Stimulated activated naive CD8-positive, alpha-beta T cell treated with anti-CD3 and anti-CD28 coated beads, Interleukin-15, amount 100 ng/mL, for 72 hours (primary cell): ENCODE measurements at regions not wholly inside any gene's neighbourhood (a gene's known extent, or its start where the extent isn't known, plus 50 kb on each side); places are given as distances from the start of the nearest gene placed in this dataset.

Experiments
- ATAC-seq: fragments of 150-1000 bp; cut with Tn5 transposase; 2 replicates; pipeline ENCODE4 v1.10.0; 2021; ENCODE audit warnings: mild to moderate bottlenecking, moderate library complexity
- DNase-seq, 2 donors: peaks; one replicate each; pipeline ENCODE4 v3.0.0; 2021 to 2022
- H3K27ac Mint-ChIP-seq, 2 donors: one replicate each; pipeline ENCODE4 v1.8.0; 2022; ENCODE audit warnings: mild to moderate bottlenecking in 2 of 2, mixed read lengths in 2 of 2, moderate library complexity in 2 of 2
- H3K27me3 Mint-ChIP-seq: one replicate; pipeline ENCODE4 v1.8.0; 2022; ENCODE audit warnings: mixed read lengths
- H3K4me1 Mint-ChIP-seq: one replicate; pipeline ENCODE4 v1.8.0; 2022; ENCODE audit warnings: mild to moderate bottlenecking, mixed read lengths
- H3K4me3 Mint-ChIP-seq, 2 donors: one replicate each; pipeline ENCODE4 v1.8.0; 2022; ENCODE audit warnings: mild to moderate bottlenecking in 2 of 2, mixed read lengths in 2 of 2, moderate library complexity in 1 of 2
- H3K9me3 Mint-ChIP-seq, 2 donors: one replicate each; pipeline ENCODE4 v1.8.0; 2022; ENCODE audit warnings: mixed read lengths in 2 of 2

- no peak for ATAC-seq
- no peak for DNase-seq
- no peaks in the 10 kb centered on the region for H3K4me1 Mint-ChIP-seq
- no peak overlapping the region for H3K27ac Mint-ChIP-seq
- no peaks in the 10 kb centered on the region for H3K27me3 Mint-ChIP-seq
- H3K4me3 Mint-ChIP-seq = no peak overlapping the region
- peaks cover 9 to 16% of the 10 kb centered on the region in 2 donors for H3K9me3 Mint-ChIP-seq
Measured at GRCh38 chr12:42977451-42978230, 388.1 kb upstream of the PRICKLE1 start.

GRCh38 chr12:42976620-42977019, 387.1 kb upstream of the PRICKLE1 start:
- Mint-ChIP-seq H3K9me3 (peaks cover 14 to 16% of the 10 kb centered on the region in 2 donors), H3K4me3 (no peak overlapping the region), H3K27me3 (no peaks in the 10 kb centered on the region), H3K27ac (no peak overlapping the region), H3K4me1 (no peaks in the 10 kb centered on the region)
- ATAC-seq = no peak
- DNase-seq = no peak

- no peaks in the 10 kb centered on the region for H3K27me3 Mint-ChIP-seq
- H3K9me3 Mint-ChIP-seq = peaks cover 14 to 16% of the 10 kb centered on the region in 2 donors
- ATAC-seq (no peak), DNase-seq (no peak)
- no peaks in the 10 kb centered on the region for H3K4me1 Mint-ChIP-seq
- no peak overlapping the region for H3K27ac Mint-ChIP-seq
- H3K4me3 Mint-ChIP-seq = no peak overlapping the region
Measured at GRCh38 chr12:42976122-42976521, 386.6 kb upstream of the PRICKLE1 start.

- H3K27ac Mint-ChIP-seq = no peak overlapping the region
- no peak for DNase-seq
- no peak overlapping the region for H3K4me3 Mint-ChIP-seq
- no peak for ATAC-seq
- H3K4me1 Mint-ChIP-seq = no peaks in the 10 kb centered on the region
- no peaks in the 10 kb centered on the region for H3K27me3 Mint-ChIP-seq
- peaks cover 7 to 10% of the 10 kb centered on the region in 2 donors for H3K9me3 Mint-ChIP-seq
Measured at GRCh38 chr12:42969355-42969754, 379.8 kb upstream of the PRICKLE1 start.

GRCh38 chr12:42968426-42968825, 378.9 kb upstream of the PRICKLE1 start:
- no peaks in the 10 kb centered on the region for H3K27me3 Mint-ChIP-seq

GRCh38 chr12:42967850-42968249, 378.3 kb upstream of the PRICKLE1 start:
- H3K4me3 Mint-ChIP-seq = no peak overlapping the region
- no peak overlapping the region for H3K27ac Mint-ChIP-seq
- peaks cover 0 to 5% of the 10 kb centered on the region in 2 donors for H3K9me3 Mint-ChIP-seq
- H3K4me1 Mint-ChIP-seq = no peaks in the 10 kb centered on the region
- ATAC-seq (no peak), DNase-seq (no peak)
- H3K27me3 Mint-ChIP-seq = no peaks in the 10 kb centered on the region

More at GRCh38 chr12:42968426-42968825, 378.9 kb upstream of the PRICKLE1 start:
- no peak for ATAC-seq
- Mint-ChIP-seq H3K4me1 (no peaks in the 10 kb centered on the region), H3K4me3 (no peak overlapping the region), H3K27ac (no peak overlapping the region), H3K9me3 (peaks cover 0 to 5% of the 10 kb centered on the region in 2 donors)
- no peak for DNase-seq

GRCh38 chr12:42963988-42964387, 374.4 kb upstream of the PRICKLE1 start:
- H3K27ac Mint-ChIP-seq = no peak overlapping the region
- DNase-seq (no peak), ATAC-seq (no peak)
- no peak overlapping the region for H3K4me3 Mint-ChIP-seq
- no peaks in the 10 kb centered on the region for H3K4me1 Mint-ChIP-seq
- no peaks in the 10 kb centered on the region for H3K27me3 Mint-ChIP-seq
- no peaks in the 10 kb centered on the region for H3K9me3 Mint-ChIP-seq

- Mint-ChIP-seq H3K9me3 (no peaks in the 10 kb centered on the region), H3K27me3 (no peaks in the 10 kb centered on the region), H3K27ac (no peak overlapping the region), H3K4me3 (no peak overlapping the region), H3K4me1 (no peaks in the 10 kb centered on the region)
- DNase-seq (no peak), ATAC-seq (no peak)
Measured at GRCh38 chr12:42962384-42962783, 372.8 kb upstream of the PRICKLE1 start.

- Mint-ChIP-seq H3K27ac (no peak overlapping the region), H3K9me3 (no peaks in the 10 kb centered on the region), H3K27me3 (no peaks in the 10 kb centered on the region), H3K4me1 (no peaks in the 10 kb centered on the region), H3K4me3 (no peak overlapping the region)
- DNase-seq = no peak
- no peak for ATAC-seq
Measured at GRCh38 chr12:42961395-42961794, 371.8 kb upstream of the PRICKLE1 start.

- Mint-ChIP-seq H3K4me1 (no peaks in the 10 kb centered on the region), H3K27me3 (no peaks in the 10 kb centered on the region), H3K4me3 (no peak overlapping the region), H3K27ac (no peak overlapping the region), H3K9me3 (no peaks in the 10 kb centered on the region)
- ATAC-seq (no peak), DNase-seq (no peak)
Measured at GRCh38 chr12:42960087-42960527, 370.6 kb upstream of the PRICKLE1 start.

- Mint-ChIP-seq H3K9me3 (no peaks in the 10 kb centered on the region), H3K27me3 (no peaks in the 10 kb centered on the region), H3K27ac (no peak overlapping the region), H3K4me3 (no peak overlapping the region), H3K4me1 (no peaks in the 10 kb centered on the region)
- DNase-seq (no peak), ATAC-seq (no peak)
Measured at GRCh38 chr12:42958291-42958674, 368.7 kb upstream of the PRICKLE1 start.

- Mint-ChIP-seq H3K4me3 (no peak overlapping the region), H3K27me3 (no peaks in the 10 kb centered on the region), H3K4me1 (no peaks in the 10 kb centered on the region), H3K9me3 (no peaks in the 10 kb centered on the region), H3K27ac (no peak overlapping the region)
- no peak for ATAC-seq
- no peak for DNase-seq
Measured at GRCh38 chr12:42957561-42958290, 368.2 kb upstream of the PRICKLE1 start.

- ATAC-seq = no peak
- no peaks in the 10 kb centered on the region for H3K27me3 Mint-ChIP-seq
- no peaks in the 10 kb centered on the region for H3K4me1 Mint-ChIP-seq
- no peak overlapping the region for H3K4me3 Mint-ChIP-seq
- H3K9me3 Mint-ChIP-seq = peaks cover 2 to 4% of the 10 kb centered on the region in 2 donors
- no peak overlapping the region for H3K27ac Mint-ChIP-seq
- DNase-seq = no peak
Measured at GRCh38 chr12:42957136-42957535, 367.6 kb upstream of the PRICKLE1 start.

GRCh38 chr12:42953021-42953420, 363.5 kb upstream of the PRICKLE1 start:
- ATAC-seq = no peak
- no peaks in the 10 kb centered on the region for H3K27me3 Mint-ChIP-seq
- H3K9me3 Mint-ChIP-seq = peaks cover 7 to 8% of the 10 kb centered on the region in 2 donors

GRCh38 chr12:42946871-42947381, 357.4 kb upstream of the PRICKLE1 start:
- Mint-ChIP-seq H3K4me3 (no peak overlapping the region), H3K9me3 (peaks cover 23 to 28% of the 10 kb centered on the region in 2 donors), H3K27ac (no peak overlapping the region), H3K27me3 (no peaks in the 10 kb centered on the region), H3K4me1 (no peaks in the 10 kb centered on the region)
- no peak for DNase-seq
- ATAC-seq = no peak

More at GRCh38 chr12:42953021-42953420, 363.5 kb upstream of the PRICKLE1 start:
- Mint-ChIP-seq H3K4me3 (no peak overlapping the region), H3K27ac (no peak overlapping the region), H3K4me1 (no peaks in the 10 kb centered on the region)
- no peak for DNase-seq

- no peaks in the 10 kb centered on the region for H3K27me3 Mint-ChIP-seq
- DNase-seq = no peak
- no peaks in the 10 kb centered on the region for H3K4me1 Mint-ChIP-seq
- peaks cover 31 to 36% of the 10 kb centered on the region in 2 donors for H3K9me3 Mint-ChIP-seq
- H3K4me3 Mint-ChIP-seq = no peak overlapping the region
- ATAC-seq = no peak
- no peak overlapping the region for H3K27ac Mint-ChIP-seq
Measured at GRCh38 chr12:42945927-42946326, 356.4 kb upstream of the PRICKLE1 start.
